Aorta (tissue), 5 donors: ENCODE measurements at regions not wholly inside any gene's neighbourhood (a gene's known extent, or its start where the extent isn't known, plus 50 kb on each side); places are given as distances from the start of the nearest gene placed in this dataset.

Experiments used
- ATAC-seq: fragments of 200-7000 bp; cut with Tn5 transposase; one replicate; pipeline ENCODE4 v1.9.1; 2022; ENCODE audit warnings: moderate library complexity; ENCODE audit not compliant: low FRiP score
- DNase-seq, 2 donors: peaks; one replicate each; pipeline ENCODE4 v3.0.0-alpha.2; 2020
- H3K27ac ChIP-seq, 2 donors: one replicate each; pipeline ENCODE4 v1.5.1; 2013; ENCODE audit warnings: low read length in 2 of 2, mild to moderate bottlenecking in 2 of 2, moderate library complexity in 2 of 2, control low read depth in 1 of 2, inconsistent platforms in 1 of 2, low read depth in 1 of 2
- H3K27me3 ChIP-seq, 2 donors: one replicate each; pipeline ENCODE4 v1.6.1; 2013; ENCODE audit warnings: control low read depth in 1 of 2, low read length in 1 of 2, mild to moderate bottlenecking in 1 of 2, moderate library complexity in 1 of 2; ENCODE audit not compliant: insufficient read depth in 2 of 2, control insufficient read depth in 1 of 2
- H3K36me3 ChIP-seq, 2 donors: one replicate each; pipeline ENCODE4 v1.6.1; 2013; ENCODE audit warnings: control low read depth in 1 of 2, low read length in 1 of 2, mild to moderate bottlenecking in 1 of 2; ENCODE audit not compliant: insufficient read depth in 2 of 2, control insufficient read depth in 1 of 2
- H3K4me1 ChIP-seq, 2 donors: one replicate each; pipeline ENCODE4 v1.6.1; 2013; ENCODE audit warnings: low read length in 2 of 2, control low read depth in 1 of 2, mild to moderate bottlenecking in 1 of 2, moderate library complexity in 1 of 2; ENCODE audit not compliant: insufficient read depth in 2 of 2, control insufficient read depth in 1 of 2
- H3K4me3 ChIP-seq, 2 donors: one replicate each; pipeline ENCODE4 v1.5.1; 2013; ENCODE audit warnings: low read length in 2 of 2, control low read depth in 1 of 2, mild to moderate bottlenecking in 1 of 2
- H3K9me3 ChIP-seq: one replicate; pipeline ENCODE4 v1.6.1; 2013; ENCODE audit warnings: mild to moderate bottlenecking, low read length; ENCODE audit not compliant: control insufficient read depth
- WGBS, 2 donors: extraction: QIAGEN DNeasy Blood & Tissue Kit; methylation state at CpG; one replicate each; pipeline ENCODE4 v1.1.7; 2013; 5-methylcytosine and 5-hydroxymethylcytosine counted together
- intact Hi-C, 2 donors: fragments of 100-400 bp; cut with DNase I; formaldehyde crosslinking; loops; one replicate each; pipeline versions ENCODE4 v1.14.2 to v1.15.0; 2022
- donor health status: healthy with polysubstance abuse.
- donor health status: Bipolar disorder and iron deficiency.
- donor health status: DM: no; HTN: no; CAD: no.
- donor health status: DM: no; HTN: no; CAD: no.
- donor health status: DM: yes; HTN: yes; CAD: no.

- Histone ChIP-seq H3K27me3 (peaks cover 0 to 2% of the 10 kb centered on the region in 2 donors), H3K9me3 (peaks cover 1% of the 10 kb centered on the region), H3K4me1 (no peaks in the 10 kb centered on the region), H3K4me3 (no peak overlapping the region), H3K36me3 (no peaks in the 10 kb centered on the region), H3K27ac (no peak overlapping the region)
- WGBS, 2 donors, result 86 to 91% methylated on average over 6 of the region's 6 CpGs
- DNase-seq, result no peak
- no peak for ATAC-seq
- intact Hi-C loops, result no loop called here
These were observed 544.6 kb downstream of the SLITRK6 start for GRCh38 chr13:85254641-85255040.

GRCh38 chr13:85249151-85249550, 550.1 kb downstream of the SLITRK6 start:
- peaks cover 0 to 2% of the 10 kb centered on the region in 2 donors for H3K27me3 ChIP-seq
- ATAC-seq, result no peak
- 96 to 97% methylated on average over 4 of the region's 4 CpGs for WGBS, 2 donors
- H3K4me1 ChIP-seq, result no peaks in the 10 kb centered on the region
- no peak overlapping the region for H3K4me3 ChIP-seq
- DNase-seq, result no peak
- H3K36me3 ChIP-seq, result no peaks in the 10 kb centered on the region
- intact Hi-C loops, result no loop called here
- no peak overlapping the region for H3K27ac ChIP-seq
- peaks cover 1% of the 10 kb centered on the region for H3K9me3 ChIP-seq

GRCh38 chr13:85247780-85248179, 551.4 kb downstream of the SLITRK6 start:
- no peak for ATAC-seq
- H3K36me3 ChIP-seq, result no peaks in the 10 kb centered on the region
- no peak overlapping the region for H3K27ac ChIP-seq
- H3K4me3 ChIP-seq, result no peak overlapping the region
- no peak for DNase-seq
- H3K4me1 ChIP-seq, result no peaks in the 10 kb centered on the region
- intact Hi-C loops, result no loop called here
- H3K27me3 ChIP-seq, result peaks cover 0 to 2% of the 10 kb centered on the region in 2 donors
- WGBS, 2 donors, result 77 to 82% methylated on average over 3 of the region's 3 CpGs
- peaks cover 1% of the 10 kb centered on the region for H3K9me3 ChIP-seq

- DNase-seq (no peak), ATAC-seq (no peak)
- intact Hi-C loops, result no loop called here
- Histone ChIP-seq H3K27ac (no peak overlapping the region), H3K27me3 (no peaks in the 10 kb centered on the region), H3K4me1 (no peaks in the 10 kb centered on the region), H3K4me3 (no peak overlapping the region), H3K9me3 (no peaks in the 10 kb centered on the region), H3K36me3 (no peaks in the 10 kb centered on the region)
- WGBS, 2 donors, result 2 to 5% methylated on average over 2 of the region's 2 CpGs
These were observed 555.4 kb downstream of the SLITRK6 start for GRCh38 chr13:85243831-85244230.

GRCh38 chr13:85241060-85241459, 558.2 kb downstream of the SLITRK6 start:
- Histone ChIP-seq H3K36me3 (no peaks in the 10 kb centered on the region), H3K27ac (no peak overlapping the region), H3K27me3 (no peaks in the 10 kb centered on the region), H3K9me3 (no peaks in the 10 kb centered on the region), H3K4me1 (no peaks in the 10 kb centered on the region), H3K4me3 (no peak overlapping the region)
- ATAC-seq (no peak), DNase-seq (no peak)
- intact Hi-C loops, result no loop called here
- WGBS, 2 donors, result 52 to 64% methylated on average over 2 of the region's 2 CpGs

- no peak for ATAC-seq
- DNase-seq, result no peak
- Histone ChIP-seq H3K27ac (no peak overlapping the region), H3K4me3 (no peak overlapping the region), H3K36me3 (no peaks in the 10 kb centered on the region), H3K4me1 (no peaks in the 10 kb centered on the region), H3K9me3 (no peaks in the 10 kb centered on the region), H3K27me3 (no peaks in the 10 kb centered on the region)
- intact Hi-C loops, result no loop called here
- 88 to 92% methylated on average over 1 of the region's 1 CpG for WGBS, 2 donors
These were observed 562.8 kb downstream of the SLITRK6 start for GRCh38 chr13:85236413-85236812.

GRCh38 chr13:85230691-85231093, 568.5 kb downstream of the SLITRK6 start:
- H3K9me3 ChIP-seq, result peaks cover 2% of the 10 kb centered on the region
- no peak for DNase-seq
- H3K4me3 ChIP-seq, result no peak overlapping the region
- no peaks in the 10 kb centered on the region for H3K4me1 ChIP-seq
- 64 to 75% methylated on average over 4 of the region's 4 CpGs for WGBS, 2 donors
- H3K27me3 ChIP-seq, result no peaks in the 10 kb centered on the region
- H3K36me3 ChIP-seq, result no peaks in the 10 kb centered on the region
- intact Hi-C loops, result no loop called here
- no peak for ATAC-seq
- H3K27ac ChIP-seq, result no peak overlapping the region

GRCh38 chr13:85228692-85229091, 570.5 kb downstream of the SLITRK6 start:
- WGBS, 2 donors, result 93 to 97% methylated on average over 2 of the region's 2 CpGs
- Histone ChIP-seq H3K27me3 (no peaks in the 10 kb centered on the region), H3K36me3 (no peaks in the 10 kb centered on the region), H3K9me3 (peaks cover 2% of the 10 kb centered on the region), H3K4me3 (no peak overlapping the region), H3K4me1 (no peaks in the 10 kb centered on the region), H3K27ac (no peak overlapping the region)
- intact Hi-C loops, result no loop called here
- no peak for DNase-seq
- ATAC-seq, result no peak

- H3K4me1 ChIP-seq, result no peaks in the 10 kb centered on the region
- intact Hi-C loops, result no loop called here
- ATAC-seq, result no peak
- 51 to 57% methylated on average over 4 of the region's 4 CpGs for WGBS, 2 donors
- H3K9me3 ChIP-seq, result peaks cover 2% of the 10 kb centered on the region
- no peak overlapping the region for H3K4me3 ChIP-seq
- H3K27ac ChIP-seq, result no peak overlapping the region
- no peak for DNase-seq
- no peaks in the 10 kb centered on the region for H3K36me3 ChIP-seq
- no peaks in the 10 kb centered on the region for H3K27me3 ChIP-seq
These were observed 575.1 kb downstream of the SLITRK6 start for GRCh38 chr13:85223883-85224656.
